ENCODE measurements at regions not wholly inside any gene's neighbourhood (a gene's known extent, or its start where the extent isn't known, plus 50 kb on each side); places are given as distances from the start of the nearest gene placed in this dataset.

- CTCF ChIA-PET, result interaction anchor here (1.3 to 1.4 kb wide), 3 partner anchors 9 to 47 kb away, joined by 3 to 4 read pairs (median 4); no protein-coding TSS in a partner anchor
- TF ChIP-seq, protein P1, sequence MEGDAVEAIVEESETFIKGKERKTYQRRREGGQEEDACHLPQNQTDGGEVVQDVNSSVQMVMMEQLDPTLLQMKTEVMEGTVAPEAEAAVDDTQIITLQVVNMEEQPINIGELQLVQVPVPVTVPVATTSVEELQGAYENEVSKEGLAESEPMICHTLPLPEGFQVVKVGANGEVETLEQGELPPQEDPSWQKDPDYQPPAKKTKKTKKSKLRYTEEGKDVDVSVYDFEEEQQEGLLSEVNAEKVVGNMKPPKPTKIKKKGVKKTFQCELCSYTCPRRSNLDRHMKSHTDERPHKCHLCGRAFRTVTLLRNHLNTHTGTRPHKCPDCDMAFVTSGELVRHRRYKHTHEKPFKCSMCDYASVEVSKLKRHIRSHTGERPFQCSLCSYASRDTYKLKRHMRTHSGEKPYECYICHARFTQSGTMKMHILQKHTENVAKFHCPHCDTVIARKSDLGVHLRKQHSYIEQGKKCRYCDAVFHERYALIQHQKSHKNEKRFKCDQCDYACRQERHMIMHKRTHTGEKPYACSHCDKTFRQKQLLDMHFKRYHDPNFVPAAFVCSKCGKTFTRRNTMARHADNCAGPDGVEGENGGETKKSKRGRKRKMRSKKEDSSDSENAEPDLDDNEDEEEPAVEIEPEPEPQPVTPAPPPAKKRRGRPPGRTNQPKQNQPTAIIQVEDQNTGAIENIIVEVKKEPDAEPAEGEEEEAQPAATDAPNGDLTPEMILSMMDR (IDR thresholded peaks at IDR 0.05; ENCODE audit: insufficient read depth, low read length, missing control alignments), result no peak
- POLR2A ChIA-PET, result no interaction called here
- no peak for DNase-seq (ENCODE audit: low read depth, low spot score)
- H3K4me3 ChIP-seq (ENCODE audit: low read depth, low read length), result no peak overlapping the region
These were observed 358.5 kb downstream of the DAD1 start for GRCh38 chr14:22230517-22230916.

GRCh38 chr14:22227084-22227483 lies 361.9 kb downstream of the DAD1 start:
- POLR2A ChIA-PET, result interaction anchor here (0.6 kb wide), 1 partner anchor 1005 kb away, joined by 3 read pairs; no protein-coding TSS in a partner anchor
- TF ChIP-seq, protein P1 (IDR thresholded peaks at IDR 0.05; ENCODE audit: insufficient read depth, low read length, missing control alignments), result no peak
- CTCF ChIA-PET, result interaction anchor here (0.7 to 4.9 kb wide), 24 partner anchors 10 to 246 kb away, joined by 3 to 25 read pairs (median 6); no protein-coding TSS in a partner anchor
- no peak for DNase-seq (ENCODE audit: low read depth, low spot score)
- H3K4me3 ChIP-seq (ENCODE audit: low read depth, low read length), result no peak overlapping the region

DNA sequence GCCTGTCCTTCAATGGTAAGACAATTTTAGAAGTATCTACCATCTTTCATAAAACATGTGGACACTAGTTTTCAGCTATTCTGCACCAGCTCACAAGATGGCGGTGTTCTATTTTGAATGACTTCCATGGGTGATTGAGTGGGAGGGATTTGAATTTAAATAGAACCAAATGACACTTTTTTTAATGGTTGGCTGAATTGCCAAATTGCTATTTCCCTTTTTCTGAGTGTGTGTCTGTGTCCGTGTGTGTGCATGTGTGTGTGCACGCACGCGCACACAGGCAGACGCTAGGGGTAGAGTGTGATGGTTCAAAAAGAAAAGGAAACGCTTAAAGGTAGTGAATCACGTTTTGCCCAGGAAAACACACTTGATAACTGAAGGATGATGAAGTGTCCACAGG lies 362.6 kb downstream of the DAD1 start:
- CTCF ChIA-PET, result interaction anchor here (0.8 to 4.9 kb wide), 29 partner anchors 8 to 387 kb away, joined by 3 to 31 read pairs (median 5); no protein-coding TSS in a partner anchor
- no peak overlapping the region for H3K4me3 ChIP-seq (ENCODE audit: low read depth, low read length)
- TF ChIP-seq, protein P1 (IDR thresholded peaks at IDR 0.05; ENCODE audit: insufficient read depth, low read length, missing control alignments), result peak; percentile 5
- DNase-seq (ENCODE audit: low read depth, low spot score), result no peak
- POLR2A ChIA-PET, result no interaction called here

- no peak overlapping the region for H3K4me3 ChIP-seq (ENCODE audit: low read depth, low read length)
- ChIA-PET CTCF (interaction anchor here (0.6 to 4.9 kb wide), 29 partner anchors 8 to 1075 kb away, joined by 3 to 31 read pairs (median 5); no protein-coding TSS in a partner anchor), POLR2A (no interaction called here)
- TF ChIP-seq, protein P1 (IDR thresholded peaks at IDR 0.05; ENCODE audit: insufficient read depth, low read length, missing control alignments), result no peak
- DNase-seq (ENCODE audit: low read depth, low spot score), result peak; percentile 28
These were observed 363.4 kb downstream of the DAD1 start for GRCh38 chr14:22225516-22226140.

GRCh38 chr14:22221508-22221907 lies 367.5 kb downstream of the DAD1 start:
- TF ChIP-seq, protein P1 (IDR thresholded peaks at IDR 0.05; ENCODE audit: insufficient read depth, low read length, missing control alignments), result peak; percentile 22
- ChIA-PET CTCF (interaction anchor here (0.6 to 3.6 kb wide), 33 partner anchors 8 to 677 kb away, joined by 3 to 32 read pairs (median 4); no protein-coding TSS in a partner anchor), POLR2A (interaction anchor here (0.7 kb wide), 1 partner anchor 681 kb away, joined by 4 read pairs; no protein-coding TSS in a partner anchor)
- DNase-seq (ENCODE audit: low read depth, low spot score), result no peak
- H3K4me3 ChIP-seq (ENCODE audit: low read depth, low read length), result no peak overlapping the region

GRCh38 chr14:22220427-22220826 lies 368.6 kb downstream of the DAD1 start:
- no peak overlapping the region for H3K4me3 ChIP-seq (ENCODE audit: low read depth, low read length)
- TF ChIP-seq, protein P1 (IDR thresholded peaks at IDR 0.05; ENCODE audit: insufficient read depth, low read length, missing control alignments), result peak; percentile 10
- POLR2A ChIA-PET, result no interaction called here
- DNase-seq (ENCODE audit: low read depth, low spot score), result no peak
- CTCF ChIA-PET, result interaction anchor here (1.0 to 6.5 kb wide), 11 partner anchors 8 to 157 kb away, joined by 3 to 69 read pairs (median 5); no protein-coding TSS in a partner anchor
